ENCODE measurements at regions not wholly inside any gene's neighbourhood (a gene's known extent, or its start where the extent isn't known, plus 50 kb on each side); places are given as distances from the start of the nearest gene placed in this dataset.

DNA sequence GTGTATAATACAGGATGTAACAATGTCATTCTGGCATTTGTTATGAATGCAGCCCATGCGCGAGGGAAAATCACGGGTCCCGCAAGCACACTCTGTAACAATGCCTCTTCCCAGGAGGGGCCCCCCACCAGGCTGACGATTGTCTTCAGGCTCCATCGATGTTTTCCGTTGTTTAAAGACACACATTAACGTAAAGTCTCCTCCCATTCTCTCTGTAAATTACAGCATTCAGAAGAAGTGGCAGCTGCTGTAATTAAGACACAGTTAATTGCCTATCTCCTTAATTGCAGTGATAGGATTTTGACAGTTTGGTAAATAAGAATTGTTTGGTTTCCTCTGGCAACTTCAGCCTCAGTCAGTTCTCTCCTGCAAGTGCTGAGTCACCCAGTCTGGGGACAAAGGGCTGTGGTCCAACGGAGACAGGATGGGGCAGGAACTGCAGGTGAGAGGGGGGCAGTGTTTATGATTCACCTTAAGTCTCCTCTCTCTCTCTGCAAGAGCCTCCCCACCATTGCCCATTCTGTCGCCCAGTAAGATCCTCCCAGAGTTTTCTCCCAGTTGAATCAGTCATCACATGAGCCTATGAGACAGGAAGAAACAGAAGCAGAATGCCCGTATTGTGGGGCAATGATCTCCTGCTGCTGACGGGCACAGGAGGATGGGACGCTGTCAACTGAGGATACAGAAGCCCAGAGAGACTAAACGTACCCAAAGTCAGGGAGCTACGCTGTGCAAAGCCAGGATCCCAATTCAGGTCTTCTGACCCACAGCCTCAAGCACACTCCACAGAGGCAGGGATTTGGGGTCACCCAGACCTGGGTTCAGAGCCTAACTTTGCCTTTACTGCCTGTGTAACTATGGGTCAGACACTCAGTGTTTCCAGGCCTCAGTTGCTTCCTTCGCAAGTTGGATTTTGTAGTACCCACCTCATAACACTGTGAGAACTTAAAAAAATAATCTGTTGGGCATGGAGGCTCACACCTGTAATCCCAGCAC is 110.0 kb downstream of the ADSS2 start:
- no peak for DNase-seq (ENCODE audit: low read depth)
- TF ChIP-seq CTCF (IDR thresholded peaks at IDR 0.05; ENCODE audit: insufficient read depth, low read depth, low read length): no peak
- no peak overlapping the region for H3K4me3 ChIP-seq (ENCODE audit: low read depth, low read length)

GRCh38 chr1:244344001-244344400 is 107.7 kb downstream of the ADSS2 start:
- no peak overlapping the region for H3K4me3 ChIP-seq (ENCODE audit: low read depth, low read length)
- DNase-seq (ENCODE audit: low read depth): no peak
- no peak for TF ChIP-seq CTCF (IDR thresholded peaks at IDR 0.05; ENCODE audit: insufficient read depth, low read depth, low read length)

- TF ChIP-seq CTCF (IDR thresholded peaks at IDR 0.05; ENCODE audit: insufficient read depth, low read depth, low read length): no peak
- DNase-seq (ENCODE audit: low read depth): no peak
Measured at GRCh38 chr1:244346972-244347618, 104.6 kb downstream of the ADSS2 start.

GRCh38 chr1:244347942-244348341 is 103.8 kb downstream of the ADSS2 start:
- DNase-seq (ENCODE audit: low read depth): peak; percentile 84
- no peak for TF ChIP-seq CTCF (IDR thresholded peaks at IDR 0.05; ENCODE audit: insufficient read depth, low read depth, low read length)
- no peak overlapping the region for H3K4me3 ChIP-seq (ENCODE audit: low read depth, low read length)

More at GRCh38 chr1:244346972-244347618, 104.6 kb downstream of the ADSS2 start:
- no peak overlapping the region for H3K4me3 ChIP-seq (ENCODE audit: low read depth, low read length)

DNA sequence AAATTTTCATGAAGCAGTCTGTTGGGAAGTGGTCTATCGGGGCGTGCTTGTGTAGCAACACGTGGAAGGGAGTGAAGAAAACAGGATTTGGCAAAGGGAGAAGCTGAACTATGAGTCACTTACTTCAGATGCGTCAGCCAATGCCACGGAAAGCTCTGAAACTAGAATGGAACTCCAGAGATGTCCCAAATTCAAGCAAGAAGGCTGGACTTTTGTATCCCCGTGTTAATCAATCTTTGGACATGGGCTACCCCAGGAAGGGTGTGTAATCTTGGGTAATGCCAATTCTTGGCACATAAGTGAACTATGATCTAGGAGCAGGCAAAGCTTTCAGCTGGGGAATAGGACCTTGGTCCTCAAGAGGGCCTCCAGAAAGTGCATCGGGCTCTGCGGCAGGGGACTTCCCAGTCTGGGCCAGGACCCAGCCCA is 102.6 kb downstream of the ADSS2 start:
- peak; percentile 90 for DNase-seq (ENCODE audit: low read depth)
- no peak overlapping the region for H3K4me3 ChIP-seq (ENCODE audit: low read depth, low read length)

DNA sequence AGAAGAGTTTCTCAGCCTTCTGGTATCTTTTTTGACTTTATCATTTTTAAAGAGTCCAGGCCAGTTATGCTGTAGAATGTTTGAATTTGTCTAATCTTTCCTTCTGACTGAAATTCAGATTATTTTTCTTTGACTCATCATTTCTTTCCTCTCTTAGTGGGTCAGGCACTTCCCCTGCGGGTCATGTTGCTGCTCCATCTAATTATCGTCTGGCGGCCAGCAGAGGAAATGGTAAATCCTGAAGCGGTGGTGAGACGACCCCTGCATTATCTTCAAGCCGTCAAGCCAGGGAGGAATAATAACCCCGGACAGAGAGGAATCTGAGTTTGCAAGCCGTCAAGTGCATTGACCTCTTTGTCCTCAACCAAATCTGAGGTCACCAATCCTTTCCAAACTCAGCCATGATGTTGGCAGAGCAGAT is 102.1 kb downstream of the ADSS2 start:
- no peak for TF ChIP-seq CTCF (IDR thresholded peaks at IDR 0.05; ENCODE audit: insufficient read depth, low read depth, low read length)
- H3K4me3 ChIP-seq (ENCODE audit: low read depth, low read length): no peak overlapping the region
- no peak for DNase-seq (ENCODE audit: low read depth)

More for the DNA sequence above, 102.6 kb downstream of the ADSS2 start:
- no peak for TF ChIP-seq CTCF (IDR thresholded peaks at IDR 0.05; ENCODE audit: insufficient read depth, low read depth, low read length)

All from fibroblast of villous mesenchyme (primary cell).